BE2C (cell line): ENCODE measurements at regions not wholly inside any gene's neighbourhood (a gene's known extent, or its start where the extent isn't known, plus 50 kb on each side); places are given as distances from the start of the nearest gene placed in this dataset.

ENCODE experiments used
- DNase-seq: peaks from one replicate; pipeline ENCODE4 v3.0.0-alpha.2; 2020
- H3K27me3 ChIP-seq: fragments of 250-450 bp; sonication (Bioruptor Pico); 2 replicates; pipeline ENCODE4 v1.5.1; 2020; ENCODE audit warnings: mild to moderate bottlenecking
- H3K36me3 ChIP-seq: fragments of 250-450 bp; sonication (Bioruptor Pico); 2 replicates; pipeline ENCODE4 v1.5.1; 2020; ENCODE audit warnings: mild to moderate bottlenecking
- H3K4me1 ChIP-seq: fragments of 250-450 bp; sonication (Bioruptor Pico); 2 replicates; pipeline ENCODE4 v1.5.1; 2020
- H3K4me3 ChIP-seq: 2 replicates; pipeline ENCODE4 v1.5.1; 2011; ENCODE audit warnings: low read depth, low read length
- H3K9me3 ChIP-seq: fragments of 250-450 bp; sonication (Bioruptor Pico); 2 replicates; pipeline ENCODE4 v1.5.1; 2020
- TF ChIP-seq, protein P1 (sequence below): IDR thresholded peaks from 2 replicates; pipeline ENCODE4 v1.5.1; 2012; ENCODE audit warnings: mild to moderate bottlenecking, low read depth, low read length

DNA sequence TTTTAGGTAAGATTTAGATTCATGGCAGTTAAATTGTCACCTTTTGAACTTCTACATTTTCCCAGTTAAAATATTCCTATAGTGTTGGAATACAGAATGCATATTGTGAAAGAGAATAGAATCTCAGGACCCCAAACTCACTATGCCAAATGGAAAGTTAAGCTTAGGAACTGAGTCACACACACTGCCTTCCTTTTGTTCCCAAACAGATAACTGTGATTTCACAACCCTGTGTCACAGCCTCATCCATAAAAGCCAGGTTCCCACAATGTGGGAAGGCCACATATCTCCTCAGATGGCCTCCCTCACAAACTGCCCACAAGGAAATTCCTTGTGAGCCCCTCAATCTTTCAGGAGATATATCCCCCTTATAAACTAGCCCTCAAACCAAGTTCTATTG, 94.7 kb upstream of the HPF1 start:
- Histone ChIP-seq H3K36me3 (no peaks in the 10 kb centered on the region), H3K4me3 (no peak overlapping the region), H3K4me1 (no peaks in the 10 kb centered on the region), H3K9me3 (no peaks in the 10 kb centered on the region), H3K27me3 (no peaks in the 10 kb centered on the region)
- no peak for DNase-seq
- TF ChIP-seq, protein P1, sequence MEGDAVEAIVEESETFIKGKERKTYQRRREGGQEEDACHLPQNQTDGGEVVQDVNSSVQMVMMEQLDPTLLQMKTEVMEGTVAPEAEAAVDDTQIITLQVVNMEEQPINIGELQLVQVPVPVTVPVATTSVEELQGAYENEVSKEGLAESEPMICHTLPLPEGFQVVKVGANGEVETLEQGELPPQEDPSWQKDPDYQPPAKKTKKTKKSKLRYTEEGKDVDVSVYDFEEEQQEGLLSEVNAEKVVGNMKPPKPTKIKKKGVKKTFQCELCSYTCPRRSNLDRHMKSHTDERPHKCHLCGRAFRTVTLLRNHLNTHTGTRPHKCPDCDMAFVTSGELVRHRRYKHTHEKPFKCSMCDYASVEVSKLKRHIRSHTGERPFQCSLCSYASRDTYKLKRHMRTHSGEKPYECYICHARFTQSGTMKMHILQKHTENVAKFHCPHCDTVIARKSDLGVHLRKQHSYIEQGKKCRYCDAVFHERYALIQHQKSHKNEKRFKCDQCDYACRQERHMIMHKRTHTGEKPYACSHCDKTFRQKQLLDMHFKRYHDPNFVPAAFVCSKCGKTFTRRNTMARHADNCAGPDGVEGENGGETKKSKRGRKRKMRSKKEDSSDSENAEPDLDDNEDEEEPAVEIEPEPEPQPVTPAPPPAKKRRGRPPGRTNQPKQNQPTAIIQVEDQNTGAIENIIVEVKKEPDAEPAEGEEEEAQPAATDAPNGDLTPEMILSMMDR, result no peak

DNA sequence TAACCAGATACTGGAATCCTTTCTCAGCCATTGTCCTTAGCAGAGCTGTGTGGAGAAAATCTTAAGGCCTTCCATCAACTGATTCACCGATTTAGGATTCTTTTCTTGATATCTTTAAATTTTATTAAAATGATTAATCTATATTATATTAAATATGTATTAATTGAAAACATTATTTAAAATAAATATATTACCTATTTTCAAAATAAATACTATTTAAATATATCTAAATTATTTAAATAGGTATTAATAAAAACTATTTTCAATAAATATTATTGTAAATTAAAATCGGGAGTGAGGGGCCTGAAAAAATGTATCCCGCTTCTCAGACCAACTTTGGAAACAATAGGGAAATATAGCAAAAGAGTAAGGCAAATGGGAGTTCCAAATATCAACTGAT, 94.0 kb upstream of the HPF1 start:
- Histone ChIP-seq H3K9me3 (no peaks in the 10 kb centered on the region), H3K27me3 (no peaks in the 10 kb centered on the region), H3K4me1 (no peaks in the 10 kb centered on the region), H3K4me3 (no peak overlapping the region), H3K36me3 (no peaks in the 10 kb centered on the region)
- DNase-seq, result no peak
- TF ChIP-seq, protein P1, result no peak

DNA sequence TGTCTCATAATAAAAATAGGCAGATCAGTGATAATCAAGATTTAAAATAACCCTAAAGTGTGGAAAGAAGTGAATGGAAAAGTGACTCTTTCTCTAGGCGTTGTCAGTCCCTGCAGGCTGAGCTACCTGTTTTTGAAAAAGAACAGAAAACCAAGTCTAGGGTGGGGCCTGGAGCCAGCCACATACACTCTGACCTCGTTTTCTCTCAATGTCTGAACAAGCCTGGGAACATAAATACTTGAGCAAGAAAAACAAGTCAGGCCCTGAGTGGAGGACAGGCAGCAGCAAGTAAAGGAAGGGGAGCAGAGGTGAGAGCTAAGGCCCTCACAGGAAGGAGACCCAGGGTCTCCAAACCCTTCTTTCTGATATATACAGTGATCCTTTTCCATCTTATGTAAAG, 91.7 kb upstream of the HPF1 start:
- Histone ChIP-seq H3K27me3 (no peaks in the 10 kb centered on the region), H3K36me3 (no peaks in the 10 kb centered on the region)

DNA sequence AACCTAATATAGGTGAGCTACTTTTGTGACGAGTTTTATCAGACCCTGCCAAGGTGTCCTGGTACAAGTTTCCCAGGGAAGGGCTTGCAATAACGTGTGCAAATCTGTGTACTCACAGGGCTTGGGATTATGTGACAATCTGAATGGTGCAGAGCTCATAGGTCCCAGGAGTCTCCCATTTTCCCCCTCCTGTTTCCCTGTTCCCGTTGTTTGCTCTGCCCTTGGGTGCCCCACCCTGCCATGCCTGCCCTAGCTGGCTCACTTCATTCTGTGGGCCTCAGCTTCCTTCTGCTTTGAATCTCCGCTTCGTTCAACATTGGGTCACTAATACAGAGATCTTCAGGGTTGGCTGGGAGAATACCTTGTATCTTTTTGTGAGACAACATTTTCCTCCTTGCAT, 90.3 kb upstream of the HPF1 start:
- TF ChIP-seq, protein P1, result no peak
- Histone ChIP-seq H3K9me3 (no peaks in the 10 kb centered on the region), H3K4me3 (no peak overlapping the region), H3K36me3 (no peaks in the 10 kb centered on the region), H3K4me1 (no peaks in the 10 kb centered on the region), H3K27me3 (no peaks in the 10 kb centered on the region)
- DNase-seq, result no peak

More for the DNA sequence above, 91.7 kb upstream of the HPF1 start:
- no peak overlapping the region for H3K4me3 ChIP-seq
- no peaks in the 10 kb centered on the region for H3K4me1 ChIP-seq
- TF ChIP-seq, protein P1, result no peak
- DNase-seq, result no peak
- H3K9me3 ChIP-seq, result no peaks in the 10 kb centered on the region

DNA sequence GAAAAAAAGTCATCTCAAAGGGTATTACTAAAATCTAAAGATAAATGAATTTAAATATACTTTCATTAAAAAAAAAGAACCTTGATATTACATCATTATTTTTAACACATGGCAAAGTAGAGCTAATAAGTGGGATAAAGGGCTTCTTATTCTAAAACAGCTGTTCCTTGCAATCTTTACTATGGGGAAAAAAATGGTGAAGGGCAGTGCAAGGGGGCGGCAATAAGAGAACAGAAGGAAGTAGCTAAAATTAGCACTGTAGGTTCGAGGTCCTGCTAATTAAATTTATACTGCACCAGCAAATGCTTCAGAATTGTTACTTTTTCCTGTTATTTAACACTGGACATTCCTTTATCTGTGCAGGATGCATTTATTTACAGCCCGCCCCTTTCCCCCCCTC, 89.4 kb upstream of the HPF1 start:
- TF ChIP-seq, protein P1, result no peak
- H3K36me3 ChIP-seq, result no peaks in the 10 kb centered on the region
- H3K9me3 ChIP-seq, result no peaks in the 10 kb centered on the region
- no peak overlapping the region for H3K4me3 ChIP-seq
- no peaks in the 10 kb centered on the region for H3K27me3 ChIP-seq
- no peaks in the 10 kb centered on the region for H3K4me1 ChIP-seq
- no peak for DNase-seq

DNA sequence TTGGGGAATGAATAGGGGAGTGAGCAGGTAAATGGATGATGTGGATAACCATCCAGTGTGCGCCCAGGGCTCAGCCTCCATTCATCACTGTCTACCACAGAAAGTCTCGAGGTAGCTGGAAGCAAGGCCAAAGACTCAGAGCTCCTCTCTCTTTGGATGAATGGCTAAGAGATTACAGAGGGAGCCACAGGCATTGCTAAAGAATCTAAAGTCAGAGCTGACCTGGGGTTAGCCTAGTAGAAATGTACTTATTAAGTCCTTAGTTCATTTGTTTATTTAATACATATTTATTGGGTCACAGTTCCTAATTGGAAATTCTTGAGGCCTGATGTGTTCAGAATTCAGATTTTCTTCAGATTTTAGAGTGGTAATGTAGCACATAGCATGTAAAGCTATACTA, 88.7 kb upstream of the HPF1 start:
- Histone ChIP-seq H3K36me3 (no peaks in the 10 kb centered on the region), H3K4me1 (no peaks in the 10 kb centered on the region), H3K9me3 (no peaks in the 10 kb centered on the region), H3K27me3 (no peaks in the 10 kb centered on the region), H3K4me3 (no peak overlapping the region)
- TF ChIP-seq, protein P1, result no peak
- no peak for DNase-seq
